ENCODE measurements at regions not wholly inside any gene's neighbourhood (a gene's known extent, or its start where the extent isn't known, plus 50 kb on each side); places are given as distances from the start of the nearest gene placed in this dataset.

DNA sequence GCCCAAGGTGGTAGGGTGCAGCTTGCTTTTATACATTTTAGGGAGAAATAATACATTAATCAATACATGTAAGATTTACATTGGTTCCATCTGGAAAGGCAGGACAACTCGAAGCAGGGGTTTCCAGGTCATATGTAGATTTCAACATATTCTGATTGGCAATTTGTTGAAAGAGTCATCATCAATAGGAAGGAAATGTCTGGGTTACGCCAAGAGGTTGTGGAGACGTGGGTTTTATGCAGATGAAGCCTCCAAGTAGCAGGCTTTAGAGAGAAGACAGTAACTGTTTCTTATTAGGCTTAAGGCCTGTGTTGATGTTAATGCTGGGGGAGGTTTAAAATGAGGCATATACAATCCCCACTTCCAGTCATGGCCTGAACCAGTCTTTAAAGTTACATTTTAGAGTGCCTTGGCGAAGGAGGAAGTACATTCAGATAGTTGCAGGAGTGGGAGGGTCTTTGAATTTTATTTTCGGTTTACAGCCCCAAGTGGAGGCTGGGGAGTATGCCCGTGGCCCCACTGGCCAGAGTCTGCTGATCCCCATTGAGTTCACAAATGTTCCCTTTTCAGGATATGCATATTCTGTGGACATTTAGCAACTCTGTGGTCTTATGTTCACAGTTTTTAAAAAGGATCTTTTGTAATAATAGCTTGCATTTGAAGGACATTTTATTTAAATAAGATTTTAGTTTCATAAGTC lies 166.0 kb upstream of the GDF10 start:
- H3K9me3 Mint-ChIP-seq = peaks cover under 1% of the 10 kb centered on the region; the same call in 1 of the 2 replicates
- TF ChIP-seq, protein P1, sequence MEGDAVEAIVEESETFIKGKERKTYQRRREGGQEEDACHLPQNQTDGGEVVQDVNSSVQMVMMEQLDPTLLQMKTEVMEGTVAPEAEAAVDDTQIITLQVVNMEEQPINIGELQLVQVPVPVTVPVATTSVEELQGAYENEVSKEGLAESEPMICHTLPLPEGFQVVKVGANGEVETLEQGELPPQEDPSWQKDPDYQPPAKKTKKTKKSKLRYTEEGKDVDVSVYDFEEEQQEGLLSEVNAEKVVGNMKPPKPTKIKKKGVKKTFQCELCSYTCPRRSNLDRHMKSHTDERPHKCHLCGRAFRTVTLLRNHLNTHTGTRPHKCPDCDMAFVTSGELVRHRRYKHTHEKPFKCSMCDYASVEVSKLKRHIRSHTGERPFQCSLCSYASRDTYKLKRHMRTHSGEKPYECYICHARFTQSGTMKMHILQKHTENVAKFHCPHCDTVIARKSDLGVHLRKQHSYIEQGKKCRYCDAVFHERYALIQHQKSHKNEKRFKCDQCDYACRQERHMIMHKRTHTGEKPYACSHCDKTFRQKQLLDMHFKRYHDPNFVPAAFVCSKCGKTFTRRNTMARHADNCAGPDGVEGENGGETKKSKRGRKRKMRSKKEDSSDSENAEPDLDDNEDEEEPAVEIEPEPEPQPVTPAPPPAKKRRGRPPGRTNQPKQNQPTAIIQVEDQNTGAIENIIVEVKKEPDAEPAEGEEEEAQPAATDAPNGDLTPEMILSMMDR (IDR thresholded peaks at IDR 0.05) = no peak
- peaks cover 33% of the 10 kb centered on the region for H3K4me1 Mint-ChIP-seq (ENCODE audit: low read depth)
- DNase-seq = no peak
- H3K27me3 Mint-ChIP-seq (ENCODE audit: insufficient read depth) = peaks cover 6% of the 10 kb centered on the region
- H3K36me3 Mint-ChIP-seq (ENCODE audit: low read depth) = peaks cover 8% of the 10 kb centered on the region; the same call in 1 of the 2 replicates
- H3K4me3 Mint-ChIP-seq = no peak overlapping the region
- no peak overlapping the region for H3K27ac Mint-ChIP-seq

DNA sequence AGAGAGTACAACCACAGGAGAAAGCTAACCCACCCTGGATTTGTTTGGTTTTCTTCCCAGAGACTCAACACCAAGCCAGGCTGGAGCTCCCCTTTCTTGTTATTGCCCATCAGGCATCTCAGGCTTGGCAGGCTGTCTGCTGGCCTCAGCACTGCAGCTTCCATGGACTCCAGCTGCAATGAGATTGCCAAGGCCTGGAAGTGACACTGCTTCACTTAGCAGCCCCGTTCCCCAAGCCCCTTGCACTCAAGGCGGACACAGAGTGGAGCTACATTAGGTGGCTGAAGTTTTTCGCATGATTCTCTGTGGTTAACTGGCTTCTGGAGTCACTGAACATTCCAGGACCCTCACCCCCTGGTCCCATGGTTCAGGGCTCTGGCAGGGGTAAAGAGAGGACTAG lies 163.1 kb upstream of the GDF10 start:
- Mint-ChIP-seq H3K36me3 (ENCODE audit: low read depth) (peaks cover 12% of the 10 kb centered on the region; the same call in 1 of the 2 replicates), H3K27ac (peak overlapping the region; percentile 93), H3K4me1 (ENCODE audit: low read depth) (peaks cover 37% of the 10 kb centered on the region), H3K27me3 (ENCODE audit: insufficient read depth) (peaks cover 6% of the 10 kb centered on the region), H3K9me3 (peaks cover 4% of the 10 kb centered on the region; the same call in 1 of the 2 replicates), H3K4me3 (peak overlapping the region; percentile 71)
- DNase-seq = peak; percentile 11
- TF ChIP-seq, protein P1 (IDR thresholded peaks at IDR 0.05) = no peak

DNA sequence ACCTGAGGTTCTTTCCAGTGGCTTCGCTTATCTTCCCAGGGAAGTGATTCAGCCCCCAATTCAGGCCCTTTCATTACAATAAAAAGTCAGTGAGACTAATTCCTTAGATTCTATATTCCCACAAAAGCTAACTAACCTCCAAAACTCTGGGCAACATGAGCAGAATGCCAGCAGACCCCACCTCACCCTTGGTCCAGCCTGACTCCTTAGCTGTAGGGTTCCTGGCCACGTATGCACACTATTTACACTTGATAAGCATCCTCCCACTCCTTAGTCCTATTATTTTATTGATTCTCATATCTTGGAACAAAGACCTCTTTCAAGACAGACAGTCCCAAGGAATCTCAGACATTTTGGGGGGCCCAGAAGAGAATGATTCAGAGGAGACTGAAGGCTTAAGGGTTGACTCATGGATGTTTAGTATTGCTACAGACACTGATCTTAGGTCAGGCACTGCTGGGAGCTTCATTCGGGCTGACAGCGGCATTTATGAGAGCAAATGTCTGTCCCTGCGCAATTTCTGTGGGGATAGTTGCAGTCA lies 162.6 kb upstream of the GDF10 start:
- peak overlapping the region; percentile 71 for H3K4me3 Mint-ChIP-seq
- H3K27ac Mint-ChIP-seq = peak overlapping the region; percentile 93
- H3K36me3 Mint-ChIP-seq (ENCODE audit: low read depth) = peaks cover 12% of the 10 kb centered on the region; the same call in 1 of the 2 replicates
- peak; percentile 83 for DNase-seq
- TF ChIP-seq, protein P1 (IDR thresholded peaks at IDR 0.05) = no peak
- H3K27me3 Mint-ChIP-seq (ENCODE audit: insufficient read depth) = peaks cover 6% of the 10 kb centered on the region
- peaks cover 4% of the 10 kb centered on the region; the same call in 1 of the 2 replicates for H3K9me3 Mint-ChIP-seq
- H3K4me1 Mint-ChIP-seq (ENCODE audit: low read depth) = peaks cover 37% of the 10 kb centered on the region

DNA sequence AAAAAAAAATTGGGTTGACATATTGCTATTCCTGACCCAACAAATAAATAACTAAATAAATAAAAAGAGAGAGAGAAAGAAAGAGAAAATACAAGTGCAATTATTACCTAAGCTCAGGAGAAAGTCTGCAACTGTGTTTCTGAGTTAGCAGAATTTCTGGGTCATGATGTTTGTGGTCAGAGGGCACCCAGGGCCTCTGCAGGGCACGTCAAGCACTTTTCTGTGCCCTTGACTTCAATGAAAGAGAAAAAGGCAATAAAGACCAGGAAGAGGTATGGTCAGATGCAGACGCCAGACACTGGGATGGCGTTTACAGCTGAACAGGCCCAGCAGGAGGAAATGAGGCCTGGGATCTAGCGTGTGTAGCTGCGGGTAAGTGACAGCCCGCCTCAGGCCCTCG lies 160.9 kb upstream of the GDF10 start:
- H3K9me3 Mint-ChIP-seq = peaks cover 4% of the 10 kb centered on the region; the same call in 1 of the 2 replicates
- TF ChIP-seq, protein P1 (IDR thresholded peaks at IDR 0.05) = no peak
- DNase-seq = no peak
- H3K4me1 Mint-ChIP-seq (ENCODE audit: low read depth) = peaks cover 45% of the 10 kb centered on the region
- H3K4me3 Mint-ChIP-seq = peak overlapping the region; percentile 71
- H3K27ac Mint-ChIP-seq = peak overlapping the region; percentile 47; the same call in 1 of the 2 replicates
- H3K27me3 Mint-ChIP-seq (ENCODE audit: insufficient read depth) = peaks cover 6% of the 10 kb centered on the region
- peaks cover 12% of the 10 kb centered on the region; the same call in 1 of the 2 replicates for H3K36me3 Mint-ChIP-seq (ENCODE audit: low read depth)

DNA sequence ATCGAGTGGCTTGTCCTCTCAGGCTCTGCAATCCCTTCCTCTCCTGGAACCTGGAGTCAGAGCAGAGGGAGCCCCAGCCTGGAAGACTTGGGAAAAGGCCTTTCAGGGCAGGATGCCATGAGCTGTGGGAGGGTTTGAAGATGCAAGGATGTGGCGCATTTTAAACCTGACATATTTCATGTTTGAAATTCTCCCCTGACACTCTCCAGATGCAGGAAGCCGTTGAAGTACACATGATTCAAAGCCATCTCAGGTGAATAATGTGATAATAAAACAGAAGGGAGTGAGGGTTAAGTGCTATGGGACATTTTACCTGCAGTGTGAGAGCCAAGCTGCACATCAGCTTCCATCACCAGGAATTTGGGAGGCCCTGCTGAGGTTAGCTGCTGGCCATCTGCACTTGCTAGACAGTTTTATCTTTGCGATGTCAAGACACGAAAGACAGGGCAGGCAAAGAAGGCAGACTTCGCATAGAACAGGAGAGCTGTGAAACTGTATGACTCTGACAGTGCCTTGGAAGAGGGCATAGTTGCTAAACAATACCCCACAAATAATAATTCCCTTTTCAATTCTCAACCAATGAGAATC lies 159.1 kb upstream of the GDF10 start:
- Mint-ChIP-seq H3K4me1 (ENCODE audit: low read depth) (peaks cover 44% of the 10 kb centered on the region), H3K36me3 (ENCODE audit: low read depth) (peaks cover 12% of the 10 kb centered on the region; the same call in 1 of the 2 replicates), H3K4me3 (no peak overlapping the region), H3K27me3 (ENCODE audit: insufficient read depth) (peaks cover 6% of the 10 kb centered on the region), H3K9me3 (peaks cover 4% of the 10 kb centered on the region; the same call in 1 of the 2 replicates), H3K27ac (no peak overlapping the region)
- TF ChIP-seq, protein P1 (IDR thresholded peaks at IDR 0.05) = no peak
- no peak for DNase-seq
